ENCODE measurements at regions not wholly inside any gene's neighbourhood (a gene's known extent, or its start where the extent isn't known, plus 50 kb on each side); places are given as distances from the start of the nearest gene placed in this dataset.

DNA sequence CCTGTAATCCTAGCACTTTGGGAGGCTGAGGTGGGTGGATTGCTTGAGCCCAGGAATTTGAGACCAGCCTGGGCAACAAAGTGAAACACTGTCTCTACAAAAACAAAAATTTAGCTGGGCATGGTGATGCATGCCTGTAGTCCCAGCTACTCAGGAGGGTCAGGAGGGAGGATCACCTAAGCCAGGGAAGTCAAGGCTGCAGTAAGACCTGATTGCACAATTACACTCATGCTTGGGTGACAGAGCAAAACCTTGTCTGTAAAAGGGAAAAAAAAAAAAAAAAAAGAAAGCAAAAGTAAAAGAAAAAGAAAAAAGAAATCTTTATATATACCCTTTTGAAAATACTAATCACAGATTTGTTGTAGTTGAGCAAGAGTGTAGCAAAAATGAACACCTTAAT is 801.0 kb upstream of the IGFBP7 start:
- TF ChIP-seq, protein P1, sequence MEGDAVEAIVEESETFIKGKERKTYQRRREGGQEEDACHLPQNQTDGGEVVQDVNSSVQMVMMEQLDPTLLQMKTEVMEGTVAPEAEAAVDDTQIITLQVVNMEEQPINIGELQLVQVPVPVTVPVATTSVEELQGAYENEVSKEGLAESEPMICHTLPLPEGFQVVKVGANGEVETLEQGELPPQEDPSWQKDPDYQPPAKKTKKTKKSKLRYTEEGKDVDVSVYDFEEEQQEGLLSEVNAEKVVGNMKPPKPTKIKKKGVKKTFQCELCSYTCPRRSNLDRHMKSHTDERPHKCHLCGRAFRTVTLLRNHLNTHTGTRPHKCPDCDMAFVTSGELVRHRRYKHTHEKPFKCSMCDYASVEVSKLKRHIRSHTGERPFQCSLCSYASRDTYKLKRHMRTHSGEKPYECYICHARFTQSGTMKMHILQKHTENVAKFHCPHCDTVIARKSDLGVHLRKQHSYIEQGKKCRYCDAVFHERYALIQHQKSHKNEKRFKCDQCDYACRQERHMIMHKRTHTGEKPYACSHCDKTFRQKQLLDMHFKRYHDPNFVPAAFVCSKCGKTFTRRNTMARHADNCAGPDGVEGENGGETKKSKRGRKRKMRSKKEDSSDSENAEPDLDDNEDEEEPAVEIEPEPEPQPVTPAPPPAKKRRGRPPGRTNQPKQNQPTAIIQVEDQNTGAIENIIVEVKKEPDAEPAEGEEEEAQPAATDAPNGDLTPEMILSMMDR (conservative IDR thresholded peaks at IDR 0.05; ENCODE audit: low read length): no peak
- no peak for TF ChIP-seq EZH2phosphoT487 (IDR thresholded peaks at IDR 0.05; ENCODE audit: borderline replicate concordance, low read depth, low read length)
